ENCODE measurements at regions not wholly inside any gene's neighbourhood (a gene's known extent, or its start where the extent isn't known, plus 50 kb on each side); places are given as distances from the start of the nearest gene placed in this dataset.
"Not testable (repeated sequence)": the region's sequence is repeated elsewhere in the genome, so short reads cannot be mapped to it uniquely, and the experiment has no call there.

- no peak for DNase-seq
Measured at GRCh38 chr2:51953931-51954330, 922.0 kb upstream of the NRXN1 start.

- DNase-seq: no peak
Measured at GRCh38 chr2:51921076-51921475, 889.1 kb upstream of the NRXN1 start.

GRCh38 chr2:51920509-51920908 lies 888.6 kb upstream of the NRXN1 start:
- no peak for DNase-seq

- DNase-seq: no peak
Measured at GRCh38 chr2:51919395-51919794, 887.5 kb upstream of the NRXN1 start.

- no peak for DNase-seq
Measured at GRCh38 chr2:51918113-51918512, 886.2 kb upstream of the NRXN1 start.

- DNase-seq: no peak
Measured at GRCh38 chr2:51903728-51904127, 871.8 kb upstream of the NRXN1 start.

GRCh38 chr2:51899643-51900042 lies 867.7 kb upstream of the NRXN1 start:
- no peak for DNase-seq

- not testable (repeated sequence) for DNase-seq
Measured at GRCh38 chr2:51894584-51894983, 862.7 kb upstream of the NRXN1 start.

GRCh38 chr2:51888120-51888519 lies 856.2 kb upstream of the NRXN1 start:
- no peak for DNase-seq

GRCh38 chr2:51881673-51882072 lies 849.7 kb upstream of the NRXN1 start:
- no peak for DNase-seq

- no peak for DNase-seq
Measured at GRCh38 chr2:51880153-51880552, 848.2 kb upstream of the NRXN1 start.

GRCh38 chr2:51866361-51866760 lies 834.4 kb upstream of the NRXN1 start:
- DNase-seq: no peak

- no peak for DNase-seq
Measured at GRCh38 chr2:51859260-51859659, 827.3 kb upstream of the NRXN1 start.

- DNase-seq: no peak
Measured at GRCh38 chr2:51855683-51856082, 823.8 kb upstream of the NRXN1 start.

- DNase-seq: no peak
Measured at GRCh38 chr2:51846796-51847195, 814.9 kb upstream of the NRXN1 start.

GRCh38 chr2:51846018-51846417 lies 814.1 kb upstream of the NRXN1 start:
- DNase-seq: no peak

GRCh38 chr2:51844596-51844995 lies 812.7 kb upstream of the NRXN1 start:
- DNase-seq: no peak

GRCh38 chr2:51829477-51829876 lies 797.5 kb upstream of the NRXN1 start:
- DNase-seq: no peak

- DNase-seq: no peak
Measured at GRCh38 chr2:51825823-51826222, 793.9 kb upstream of the NRXN1 start.

GRCh38 chr2:51813247-51813646 lies 781.3 kb upstream of the NRXN1 start:
- DNase-seq: no peak

- no peak for DNase-seq
Measured at GRCh38 chr2:51812138-51812866, 780.4 kb upstream of the NRXN1 start.

GRCh38 chr2:51810197-51810596 lies 778.3 kb upstream of the NRXN1 start:
- DNase-seq: no peak

- DNase-seq: no peak
Measured at GRCh38 chr2:51807229-51807628, 775.3 kb upstream of the NRXN1 start.

- DNase-seq: no peak
Measured at GRCh38 chr2:51795248-51795888, 763.4 kb upstream of the NRXN1 start.

GRCh38 chr2:51791496-51791895 lies 759.6 kb upstream of the NRXN1 start:
- DNase-seq: no peak
